K562 (cell line): ENCODE measurements at regions not wholly inside any gene's neighbourhood (a gene's known extent, or its start where the extent isn't known, plus 50 kb on each side); places are given as distances from the start of the nearest gene placed in this dataset.

Source experiments
- CEBPZ ChIP-seq: fragments of 150-350 bp; IDR thresholded peaks from 2 replicates; pipeline ENCODE4 v1.6.1; 2014; ENCODE audit warnings: low read depth, mild to moderate bottlenecking, low read length, borderline replicate concordance
- E4F1 ChIP-seq: fragments of 250-450 bp; sonication (Bioruptor Pico); IDR thresholded peaks from 2 replicates; pipeline ENCODE4 v1.5.0; 2021; ENCODE audit warnings: mild to moderate bottlenecking, borderline replicate concordance
- ETV6 ChIP-seq, 3 experiments: fragments of 150-350 bp in 1 of 3; sonication (generic) in 1 of 3; formaldehyde crosslinking in 1 of 3; IDR thresholded peaks; 2 replicates each; pipeline versions ENCODE4 v1.6.1 to v1.8.0; 2014 to 2022; ENCODE audit warnings: borderline replicate concordance in 2 of 3, low read depth in 2 of 3, antibody characterized with exemption in 1 of 3, low read length in 1 of 3, mild to moderate bottlenecking in 1 of 3, missing genetic modification reagents in 1 of 3
- FOXK2 ChIP-seq, 2 experiments: fragments of 450-650 bp; IDR thresholded peaks in 1 of 2; conservative IDR thresholded peaks in 1 of 2; 2 replicates each; pipeline ENCODE4 v1.6.1; 2016; ENCODE audit warnings: low read depth in 2 of 2, mild to moderate bottlenecking in 1 of 2
- HCFC1 ChIP-seq: IDR thresholded peaks from 2 replicates; pipeline ENCODE4 v1.6.1; 2012; ENCODE audit warnings: low read depth, low read length, improper control_type of control experiment
- HDAC1 ChIP-seq, 2 experiments: fragments of 450-650 bp; IDR thresholded peaks; 2 replicates each; pipeline ENCODE4 v1.6.1; 2016 to 2017; ENCODE audit warnings: inconsistent platforms in 1 of 2, mild to moderate bottlenecking in 1 of 2, moderate library complexity in 1 of 2
- ILK ChIP-seq: fragments of 450-650 bp; IDR thresholded peaks from 2 replicates; pipeline ENCODE4 v1.6.1; 2016; ENCODE audit warnings: missing genetic modification characterization, low read depth, mild to moderate bottlenecking, missing compliant biosample characterization, moderate library complexity, borderline replicate concordance
- JUND ChIP-seq, 2 experiments: IDR thresholded peaks; 2 replicates in 1 of 2; 3 replicates in 1 of 2; pipeline ENCODE4 v1.6.1; 2011; ENCODE audit warnings: borderline replicate concordance in 2 of 2, low read depth in 2 of 2, low read length in 2 of 2, improper control_type of control experiment in 1 of 2, missing biosample characterization in 1 of 2, missing genetic modification characterization in 1 of 2, missing genetic modification reagents in 1 of 2
- KLF1 ChIP-seq: fragments of 450-650 bp; IDR thresholded peaks from 2 replicates; pipeline ENCODE4 v1.6.1; 2016; ENCODE audit warnings: missing genetic modification characterization, missing compliant biosample characterization
- NFE2 ChIP-seq: IDR thresholded peaks from 2 replicates; pipeline ENCODE4 v1.6.1; 2014; ENCODE audit warnings: antibody characterized with exemption, low read depth
- NR3C1 ChIP-seq: sonication (generic); formaldehyde crosslinking; IDR thresholded peaks from 2 replicates; pipeline ENCODE4 v1.8.1; 2022; ENCODE audit warnings: missing genetic modification reagents
- PREB ChIP-seq: sonication (generic); formaldehyde crosslinking; IDR thresholded peaks from 2 replicates; pipeline ENCODE4 v1.8.1; 2023; ENCODE audit warnings: mild to moderate bottlenecking, missing genetic modification reagents
- ZC3H11A ChIP-seq: IDR thresholded peaks from 2 replicates; pipeline ENCODE4 v1.6.1; 2012; ENCODE audit warnings: low read depth, low read length, improper control_type of control experiment
- ZHX1 ChIP-seq: fragments of 150-350 bp; conservative IDR thresholded peaks from 2 replicates; pipeline ENCODE4 v1.6.1; 2014; ENCODE audit warnings: low read length
- ZNF77 ChIP-seq: fragments of 250-450 bp; sonication (Bioruptor Pico); IDR thresholded peaks from 2 replicates; pipeline ENCODE4 v1.5.0; 2020

GRCh38 chr1:224503161-224504118 is 68.8 kb upstream of the WDR26 start (continued):
- TF ChIP-seq NFE2: peak; percentile 59
- peak; percentile 84 for TF ChIP-seq JUND (IDR thresholded peaks at IDR 0.05; ENCODE audit: borderline replicate concordance, low read depth, low read length)
- TF ChIP-seq JUND (tag; IDR thresholded peaks at IDR 0.05; ENCODE audit: borderline replicate concordance, low read depth, low read length): peak; percentile 67; the same call in 2 of the 3 replicates
- no peak for TF ChIP-seq NR3C1 (CRISPR knock-in tag)
- TF ChIP-seq ZC3H11A: 0 out of 2 replicates have a peak, but pooled peaks have one; percentile 11
- peak; percentile 100 for TF ChIP-seq KLF1 (tag)
- TF ChIP-seq ZHX1: no peak; the same call in 1 of the 2 replicates
- TF ChIP-seq ILK (tag): no peak
- TF ChIP-seq ETV6 (IDR thresholded peaks at IDR 0.05; ENCODE audit: borderline replicate concordance in 1 of 2, low read depth in 2 of 2, low read length in 1 of 2): peak; percentile 62 to 94; a peak in 3 of 4 replicates
- TF ChIP-seq ETV6 (CRISPR knock-in tag; IDR thresholded peaks at IDR 0.05; ENCODE audit: borderline replicate concordance): no peak
- no peak for TF ChIP-seq ZNF77
- peak; percentile 91 to 94 for TF ChIP-seq FOXK2 (conservative IDR thresholded peaks at IDR 0.05 in 1 of 2, IDR thresholded peaks at IDR 0.05 in 1 of 2; ENCODE audit: low read depth in 2 of 2)
- TF ChIP-seq E4F1 (CRISPR knock-in tag): no peak
- TF ChIP-seq HCFC1: 0 out of 2 replicates have a peak, but pooled peaks have one; percentile 15
- TF ChIP-seq CEBPZ: 0 out of 2 replicates have a peak, but pooled peaks have one; percentile 28
- TF ChIP-seq PREB (CRISPR knock-in tag): no peak; the same call in 1 of the 2 replicates
- TF ChIP-seq HDAC1 (IDR thresholded peaks at IDR 0.05): peak; percentile 5 to 96
